GM19395 (cell line): ENCODE measurements at regions not wholly inside any gene's neighbourhood (a gene's known extent, or its start where the extent isn't known, plus 50 kb on each side); places are given as distances from the start of the nearest gene placed in this dataset.

Experiments
- ATAC-seq: cut with Tn5 transposase; IDR thresholded peaks from one replicate; pipeline ENCODE4 v1.9.1; 2021; ENCODE audit warnings: mild to moderate bottlenecking, moderate library complexity; ENCODE audit not compliant: unreplicated experiment

DNA sequence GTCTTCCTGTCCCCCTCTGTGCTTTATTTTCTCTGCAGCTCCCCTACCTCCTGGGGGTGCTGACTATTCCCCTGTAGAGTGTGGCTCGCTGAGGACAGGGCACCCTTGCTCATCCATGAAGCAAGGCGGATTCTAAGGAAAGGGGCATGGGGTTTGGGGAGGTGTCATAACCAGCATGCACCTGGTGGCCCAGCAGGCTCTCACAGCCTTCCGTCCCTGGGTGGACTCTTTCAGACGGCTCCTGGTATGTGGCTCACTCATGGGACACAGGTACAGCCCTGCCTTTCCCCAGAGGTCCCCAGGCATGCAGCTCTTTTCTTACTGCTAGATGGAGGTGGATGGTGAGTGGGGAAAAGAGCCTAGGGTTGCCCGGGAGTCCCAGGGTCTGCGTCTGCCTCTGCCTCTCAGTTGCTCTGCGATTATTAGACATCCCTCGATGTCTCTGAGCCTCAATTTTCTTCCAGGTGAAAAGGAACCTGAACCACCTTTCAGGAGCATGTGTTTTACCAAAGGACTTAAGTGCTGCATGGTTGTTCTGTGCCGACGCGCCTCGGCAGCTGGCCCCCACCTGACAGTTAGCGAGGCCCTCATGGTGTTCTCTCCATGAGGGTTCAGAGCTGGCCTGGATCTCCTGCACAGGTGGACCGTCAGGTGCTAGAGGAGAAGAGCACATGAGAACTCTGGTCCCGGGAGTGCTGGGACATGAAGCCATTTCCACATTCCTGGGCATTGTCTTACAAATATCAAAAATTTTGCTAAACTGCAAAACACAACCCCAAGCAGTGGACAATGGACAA lies 172.5 kb upstream of the SHH start:
- no peak for ATAC-seq

DNA sequence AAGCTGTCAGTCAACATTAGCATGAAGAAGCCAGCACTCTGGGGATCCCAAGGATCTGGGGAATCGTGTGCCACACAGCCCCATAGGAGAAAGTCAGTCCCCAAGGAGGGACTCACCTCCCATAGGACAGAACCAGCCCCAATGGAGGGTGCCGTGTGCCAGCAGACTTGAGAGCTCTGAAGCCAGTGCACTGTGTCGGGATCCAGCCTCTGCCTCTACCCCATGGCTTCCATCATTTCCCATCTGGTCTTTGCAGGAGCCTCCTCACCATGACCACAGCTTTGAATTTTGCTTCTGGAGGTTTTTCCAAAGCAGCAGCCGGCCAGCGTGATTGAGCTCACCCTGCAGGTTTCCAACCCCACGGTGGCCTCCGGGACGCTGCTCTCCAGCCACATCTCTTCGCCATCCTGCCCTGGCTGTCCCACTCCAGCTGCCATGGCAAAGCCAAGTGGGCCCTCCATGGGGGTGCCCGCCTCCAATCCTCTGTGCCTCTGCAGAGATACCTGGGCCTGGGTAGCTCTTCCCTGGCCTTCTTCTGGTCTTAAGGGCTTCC lies 171.8 kb upstream of the SHH start:
- no peak for ATAC-seq

- ATAC-seq = no peak
Observed at GRCh38 chr7:155983176-155983815, 171.0 kb upstream of the SHH start.

DNA sequence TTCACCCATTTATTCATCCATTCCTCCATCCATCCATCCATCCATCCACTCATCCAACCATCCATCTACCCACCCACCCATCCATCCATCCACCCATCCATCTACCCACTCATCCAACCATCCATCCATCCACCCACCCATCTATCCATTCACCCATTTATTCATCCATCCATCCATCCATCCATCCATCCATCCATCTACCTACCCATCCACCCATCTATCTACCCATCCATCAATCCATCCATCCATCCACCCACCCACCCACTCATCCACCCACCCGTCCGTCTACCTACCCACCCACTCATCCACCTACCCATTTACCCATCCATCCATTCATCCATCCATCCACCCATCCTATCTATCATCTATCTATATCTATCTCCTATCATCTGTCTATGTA lies 169.4 kb upstream of the SHH start:
- ATAC-seq = no peak

GRCh38 chr7:155980841-155981240 lies 168.6 kb upstream of the SHH start:
- no peak for ATAC-seq

DNA sequence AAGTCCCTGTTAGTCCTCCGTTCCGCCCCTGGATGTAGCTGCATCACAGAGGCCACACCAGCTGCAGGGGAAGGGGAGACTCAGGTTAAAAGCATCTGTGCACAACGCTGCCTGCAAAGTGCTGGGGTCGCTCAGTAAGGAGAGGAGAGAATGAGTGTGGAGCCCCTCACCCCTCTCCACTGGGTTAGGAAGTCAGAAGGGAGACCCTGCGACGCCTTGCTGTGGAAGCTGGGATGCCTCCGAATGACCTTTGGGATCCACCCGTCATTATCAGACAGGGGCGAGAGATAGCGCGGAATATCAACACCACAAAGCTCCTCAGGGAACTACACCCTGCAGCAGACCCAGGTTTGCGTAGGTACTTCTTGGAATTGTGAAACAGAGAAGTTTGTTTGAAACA lies 167.7 kb upstream of the SHH start:
- no peak for ATAC-seq

- ATAC-seq = no peak
Observed at GRCh38 chr7:155979566-155979965, 167.3 kb upstream of the SHH start.

- no peak for ATAC-seq
Observed at GRCh38 chr7:155975490-155975889, 163.2 kb upstream of the SHH start.

- ATAC-seq = no peak
Observed at GRCh38 chr7:155974186-155974897, 162.1 kb upstream of the SHH start.

DNA sequence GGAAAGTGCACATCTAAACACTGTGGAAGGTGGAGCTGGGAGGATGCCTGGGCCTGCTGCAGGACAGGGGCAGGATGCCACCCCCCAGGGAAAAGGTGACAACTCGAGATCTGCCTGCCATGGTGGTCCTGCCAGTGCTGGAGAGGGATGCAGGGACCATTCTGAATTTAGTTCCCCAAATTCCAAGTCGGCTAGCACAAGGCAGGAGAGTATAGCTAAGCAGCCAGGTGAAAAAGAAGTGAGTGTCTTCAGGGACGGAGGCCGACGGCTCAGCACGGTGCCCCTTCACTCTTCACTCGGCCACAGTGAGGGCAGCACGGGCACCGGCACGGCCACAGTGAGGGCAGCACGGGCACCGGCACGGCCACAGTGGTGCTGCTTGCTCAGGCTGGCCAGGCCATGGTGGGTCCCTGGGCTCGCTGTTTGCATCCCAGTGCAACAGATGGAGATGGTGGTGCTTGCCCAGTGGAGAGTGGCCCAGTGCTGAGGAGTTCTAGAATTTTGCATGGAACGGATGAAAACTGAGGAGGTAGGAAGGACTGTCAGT lies 161.3 kb upstream of the SHH start:
- no peak for ATAC-seq

DNA sequence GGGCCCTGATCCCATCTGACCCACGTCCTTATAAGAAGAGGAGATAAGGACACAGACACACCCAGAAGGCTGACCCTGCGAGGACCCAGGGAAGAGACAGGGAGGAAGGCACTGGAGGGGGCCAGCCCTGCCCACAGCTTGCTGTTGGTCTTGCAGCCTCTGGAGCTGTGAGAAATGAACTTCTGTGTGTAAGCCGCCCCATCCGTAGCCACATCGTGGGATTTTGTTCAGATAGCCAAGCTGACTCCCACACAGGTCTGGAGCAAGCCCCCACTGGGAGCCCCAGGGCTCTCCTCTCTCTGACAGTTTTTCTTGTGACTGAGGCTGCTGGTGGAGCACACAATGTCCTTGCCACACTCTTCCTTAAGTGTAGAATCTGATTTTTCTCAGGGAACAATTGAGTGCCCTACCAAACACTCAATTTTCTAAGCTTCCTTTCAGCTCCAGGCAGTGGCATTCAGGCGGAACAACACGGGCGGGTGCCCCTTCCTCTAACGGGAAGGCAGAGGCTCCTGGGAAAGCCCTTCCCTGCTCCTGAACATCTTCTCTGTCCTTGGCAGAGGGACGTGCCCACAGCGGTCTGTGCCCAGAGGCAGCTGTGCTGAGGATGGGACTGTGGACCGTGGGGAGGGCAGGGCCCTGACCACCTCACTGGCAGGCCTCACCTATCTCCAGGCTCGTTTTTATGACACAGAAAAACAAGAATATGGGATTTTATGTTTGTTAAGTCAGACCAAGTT lies 160.6 kb upstream of the SHH start:
- ATAC-seq = no peak

- ATAC-seq = no peak
Observed at GRCh38 chr7:155972247-155972646, 160.0 kb upstream of the SHH start.

DNA sequence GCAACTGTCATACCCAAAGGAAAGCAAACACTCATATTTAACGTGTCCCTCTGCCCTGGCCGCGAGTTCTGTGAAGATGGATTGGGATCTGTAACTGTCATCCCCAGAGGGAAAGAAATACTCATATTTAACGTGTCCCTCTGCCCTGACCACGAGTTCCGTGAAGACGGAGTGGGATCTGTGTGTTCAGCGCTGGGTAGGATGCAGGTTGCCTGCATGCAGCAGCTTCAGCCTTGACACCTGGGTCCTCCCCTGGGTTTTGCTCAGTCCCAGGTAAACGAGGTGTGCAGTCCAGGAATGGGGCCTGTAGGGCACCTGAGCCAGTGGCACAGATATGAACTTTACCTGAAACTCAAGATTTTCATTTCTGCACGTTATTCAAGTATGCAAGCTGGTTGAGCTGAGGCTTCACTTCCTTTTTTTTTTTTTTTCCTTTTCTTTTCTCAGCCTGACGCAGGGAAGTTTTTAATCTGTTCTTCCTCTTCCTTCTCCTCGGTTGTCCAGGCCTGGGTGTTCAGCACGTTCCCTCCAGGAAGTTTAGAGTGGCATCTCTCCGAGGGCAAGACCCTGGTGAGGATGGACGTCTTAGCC lies 159.0 kb upstream of the SHH start:
- no peak for ATAC-seq

GRCh38 chr7:155969192-155969929 lies 157.1 kb upstream of the SHH start:
- ATAC-seq = no peak

- no peak for ATAC-seq
Observed at GRCh38 chr7:155965010-155965409, 152.7 kb upstream of the SHH start.

DNA sequence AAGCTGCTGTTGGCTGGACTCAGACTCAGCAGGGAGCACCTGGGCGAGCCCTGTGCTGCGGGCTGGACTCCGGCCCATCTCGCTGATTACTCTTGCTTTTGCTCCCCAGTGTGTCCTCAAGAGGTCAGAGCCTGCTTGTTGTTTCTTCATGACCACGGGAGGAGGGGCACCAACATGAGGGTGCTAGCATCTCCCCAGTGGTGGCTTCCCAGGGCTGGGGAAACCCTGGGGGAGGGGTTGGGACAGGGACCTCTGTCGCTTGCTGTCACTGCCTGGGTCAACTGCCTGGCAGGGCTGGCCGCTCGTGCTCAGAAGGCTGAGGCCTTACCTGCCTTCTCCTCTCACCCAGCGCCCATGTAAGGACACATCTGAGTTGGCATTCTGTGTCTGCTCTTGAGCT lies 152.3 kb upstream of the SHH start:
- no peak for ATAC-seq

- ATAC-seq = no peak
Observed at GRCh38 chr7:155963771-155964195, 151.5 kb upstream of the SHH start.

DNA sequence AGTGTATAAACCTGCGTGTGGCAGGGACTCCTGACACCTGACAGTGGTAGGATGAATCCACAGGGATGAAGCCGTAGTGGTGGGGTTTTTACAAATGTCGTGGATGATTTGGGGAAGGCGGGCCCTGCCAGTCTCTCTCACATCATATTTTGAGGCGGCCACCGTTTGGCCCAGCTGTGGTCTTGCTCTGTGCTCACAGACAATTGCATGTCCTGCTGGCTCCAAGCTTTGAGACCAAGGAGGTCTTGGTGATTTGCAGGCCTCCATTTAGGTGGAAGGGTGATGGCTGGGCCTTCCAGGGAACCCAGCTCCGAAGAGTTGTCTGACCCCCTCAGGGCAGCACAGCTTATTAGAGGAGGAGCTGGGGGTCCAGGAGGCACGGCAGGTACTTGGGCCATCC lies 151.1 kb upstream of the SHH start:
- ATAC-seq = no peak

- ATAC-seq = no peak
Observed at GRCh38 chr7:155962968-155963300, 150.7 kb upstream of the SHH start.
